ENCODE measurements at regions not wholly inside any gene's neighbourhood (a gene's known extent, or its start where the extent isn't known, plus 50 kb on each side); places are given as distances from the start of the nearest gene placed in this dataset.
A peak's percentile ranks its signal among the peaks of the same experiment; 100 is the strongest.
"Not testable (repeated sequence)": the region's sequence is repeated elsewhere in the genome, so short reads cannot be mapped to it uniquely, and the experiment has no call there.

DNA sequence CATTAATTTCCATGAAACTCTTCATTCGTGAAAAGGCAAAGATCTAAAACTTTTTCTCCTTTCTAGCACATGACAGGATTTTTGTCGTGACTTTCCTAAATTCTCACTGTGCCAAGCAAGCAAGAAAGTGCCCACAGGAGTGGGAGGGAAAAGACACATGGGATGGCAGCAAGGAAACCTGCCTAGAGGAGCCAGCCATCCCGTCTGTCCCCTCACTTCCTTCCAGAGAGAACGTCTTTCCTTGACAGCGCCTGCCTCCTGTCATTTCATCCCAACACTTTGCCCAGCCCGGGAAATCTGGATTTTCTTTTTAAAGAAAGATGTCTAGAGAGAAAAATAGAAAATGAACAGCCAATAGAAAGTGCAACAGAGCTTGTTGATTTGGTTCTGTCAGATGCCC lies 200.6 kb upstream of the PTBP2 start:
- TF ChIP-seq, protein P1, sequence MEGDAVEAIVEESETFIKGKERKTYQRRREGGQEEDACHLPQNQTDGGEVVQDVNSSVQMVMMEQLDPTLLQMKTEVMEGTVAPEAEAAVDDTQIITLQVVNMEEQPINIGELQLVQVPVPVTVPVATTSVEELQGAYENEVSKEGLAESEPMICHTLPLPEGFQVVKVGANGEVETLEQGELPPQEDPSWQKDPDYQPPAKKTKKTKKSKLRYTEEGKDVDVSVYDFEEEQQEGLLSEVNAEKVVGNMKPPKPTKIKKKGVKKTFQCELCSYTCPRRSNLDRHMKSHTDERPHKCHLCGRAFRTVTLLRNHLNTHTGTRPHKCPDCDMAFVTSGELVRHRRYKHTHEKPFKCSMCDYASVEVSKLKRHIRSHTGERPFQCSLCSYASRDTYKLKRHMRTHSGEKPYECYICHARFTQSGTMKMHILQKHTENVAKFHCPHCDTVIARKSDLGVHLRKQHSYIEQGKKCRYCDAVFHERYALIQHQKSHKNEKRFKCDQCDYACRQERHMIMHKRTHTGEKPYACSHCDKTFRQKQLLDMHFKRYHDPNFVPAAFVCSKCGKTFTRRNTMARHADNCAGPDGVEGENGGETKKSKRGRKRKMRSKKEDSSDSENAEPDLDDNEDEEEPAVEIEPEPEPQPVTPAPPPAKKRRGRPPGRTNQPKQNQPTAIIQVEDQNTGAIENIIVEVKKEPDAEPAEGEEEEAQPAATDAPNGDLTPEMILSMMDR (IDR thresholded peaks at IDR 0.05; ENCODE audit: low read depth, low read length) = no peak
- DNase-seq (ENCODE audit: extremely low read depth, low read depth) = no peak

DNA sequence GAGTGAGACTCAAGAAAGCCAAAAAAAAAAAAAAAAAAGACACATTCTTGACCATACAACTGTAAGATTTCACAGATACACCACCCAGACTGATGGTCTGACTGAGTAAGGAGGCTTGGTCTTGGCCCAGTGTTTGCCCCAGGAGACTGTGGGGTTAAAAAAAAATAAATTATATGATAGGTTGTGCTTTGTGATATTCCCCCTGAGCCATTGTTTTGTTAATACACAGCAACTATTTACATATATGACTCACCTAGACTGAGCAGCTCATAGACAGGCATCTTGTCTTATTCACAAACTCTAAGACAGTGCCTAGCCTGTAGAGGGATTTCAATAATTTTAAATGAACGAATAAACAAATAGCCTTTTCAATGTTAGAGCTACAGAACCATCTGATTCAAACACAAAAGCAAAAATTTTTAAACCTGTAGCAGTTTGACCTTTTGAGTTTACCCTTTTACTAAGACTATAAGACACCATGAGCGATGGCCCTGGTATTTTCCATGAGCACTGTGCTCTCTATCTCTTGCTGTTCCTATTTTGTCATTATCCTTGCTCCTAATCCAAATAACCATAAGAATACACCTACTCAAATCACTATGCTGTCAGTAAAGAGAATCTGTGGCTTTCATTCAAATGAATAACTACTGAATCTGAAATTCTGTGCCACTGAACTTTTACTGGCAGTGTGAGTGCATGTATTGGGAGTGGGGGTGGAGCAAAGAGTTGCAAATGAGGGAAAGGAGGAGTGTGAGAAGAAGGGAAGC lies 199.4 kb upstream of the PTBP2 start:
- TF ChIP-seq, protein P1 (IDR thresholded peaks at IDR 0.05; ENCODE audit: low read depth, low read length) = no peak
- no peak for DNase-seq (ENCODE audit: extremely low read depth, low read depth)

DNA sequence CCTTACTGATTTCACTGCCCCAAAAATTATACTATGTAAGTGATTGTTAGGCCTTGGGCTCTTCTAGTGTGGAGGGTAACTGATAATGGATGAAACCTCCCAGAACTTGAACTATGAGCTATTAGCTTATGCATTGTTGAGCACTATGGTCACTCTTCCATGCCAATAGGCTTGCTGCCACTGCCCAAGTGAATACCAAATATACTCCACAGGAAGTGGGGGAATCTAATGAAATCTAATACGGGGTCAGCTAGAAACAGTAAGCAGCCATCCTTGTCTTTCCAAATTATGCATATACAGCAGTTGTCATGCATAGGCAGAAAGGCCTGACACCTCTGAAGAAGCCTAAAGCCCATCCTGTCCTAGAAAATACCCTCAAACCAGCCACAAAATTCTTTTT lies 198.7 kb upstream of the PTBP2 start:
- TF ChIP-seq, protein P1 (IDR thresholded peaks at IDR 0.05; ENCODE audit: low read depth, low read length) = no peak
- no peak for DNase-seq (ENCODE audit: extremely low read depth, low read depth)

DNA sequence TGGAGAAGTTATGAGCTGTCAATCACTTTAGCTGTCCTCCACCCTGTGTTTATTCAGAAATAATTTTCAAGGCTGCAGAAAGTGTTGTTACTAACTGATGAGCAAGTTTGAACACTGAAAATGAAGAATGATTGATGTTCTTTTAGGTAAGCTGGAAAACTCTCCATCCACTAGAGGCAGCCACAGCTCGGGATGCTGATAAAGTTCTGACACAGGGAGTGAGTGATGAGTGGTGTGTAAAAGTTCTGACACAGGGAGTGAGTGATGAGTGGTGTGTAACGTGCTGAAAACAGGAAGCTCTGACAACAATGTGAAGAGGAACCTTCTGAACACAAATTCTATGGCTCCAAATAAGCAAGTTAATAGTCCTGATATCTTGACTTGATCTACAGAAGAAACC lies 197.5 kb upstream of the PTBP2 start:
- TF ChIP-seq, protein P1 (IDR thresholded peaks at IDR 0.05; ENCODE audit: low read depth, low read length) = no peak
- no peak for DNase-seq (ENCODE audit: extremely low read depth, low read depth)

DNA sequence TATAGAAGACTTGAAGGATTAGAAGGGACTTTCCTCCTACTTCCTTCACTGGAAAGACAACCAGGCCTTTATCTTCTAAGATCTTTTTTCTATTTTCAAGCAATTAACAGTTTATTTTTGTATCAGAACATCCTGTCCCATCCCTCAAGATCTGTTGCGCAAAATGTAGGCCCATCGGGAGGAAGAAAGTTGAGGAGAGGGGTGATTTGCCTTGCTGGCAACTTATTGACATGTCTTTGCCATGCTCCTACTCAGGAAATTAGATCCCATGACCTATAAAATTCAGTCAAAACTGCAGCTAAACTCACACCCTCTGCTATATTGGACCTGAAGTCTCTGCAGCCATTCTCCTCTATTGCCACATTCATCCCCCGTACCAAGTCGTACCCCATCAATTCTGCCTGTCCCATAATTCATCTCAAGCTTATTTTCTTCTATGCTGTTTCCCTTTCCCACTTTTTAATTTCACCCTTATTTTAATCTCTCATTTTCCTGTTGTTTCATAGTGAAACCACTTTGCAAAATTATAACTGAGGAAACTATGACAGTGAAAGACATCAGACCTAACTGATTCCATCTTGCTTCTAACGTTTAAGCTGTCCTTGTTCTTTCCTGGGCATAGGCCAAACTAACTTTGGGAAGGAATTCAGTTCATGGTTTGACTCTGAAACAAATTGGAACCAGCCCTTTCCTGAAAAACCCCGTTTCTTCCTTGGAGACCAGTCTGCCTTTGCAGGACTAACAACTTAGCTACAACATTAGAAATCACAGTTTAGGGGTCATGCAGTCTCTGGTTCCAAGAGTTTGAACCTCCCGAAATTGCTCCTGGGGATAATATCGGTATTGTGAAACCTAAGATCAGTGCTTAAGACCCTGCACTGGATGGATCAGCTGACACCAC lies 195.7 kb upstream of the PTBP2 start:
- no peak for DNase-seq (ENCODE audit: extremely low read depth, low read depth)
- TF ChIP-seq, protein P1 (IDR thresholded peaks at IDR 0.05; ENCODE audit: low read depth, low read length) = no peak

DNA sequence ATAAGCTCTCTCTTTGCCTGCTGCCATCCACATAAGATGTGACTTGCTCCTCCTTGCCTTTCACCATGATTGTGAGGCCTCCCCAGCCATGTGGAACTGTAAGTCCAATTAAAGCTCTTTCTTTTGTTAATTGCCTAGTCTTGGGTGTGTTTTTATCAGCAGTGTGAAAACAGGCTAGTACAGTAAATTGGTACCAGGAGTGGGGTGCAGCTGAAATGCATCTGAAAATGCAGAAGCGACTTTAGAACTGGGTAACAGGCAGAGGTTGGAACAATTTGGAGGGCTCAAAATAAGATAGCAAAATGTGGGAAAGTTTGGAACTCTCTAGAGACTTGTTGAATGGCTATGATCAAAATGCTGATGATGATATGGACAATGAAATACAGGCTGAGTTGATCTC lies 192.9 kb upstream of the PTBP2 start:
- not testable (repeated sequence) for DNase-seq (ENCODE audit: extremely low read depth, low read depth)

DNA sequence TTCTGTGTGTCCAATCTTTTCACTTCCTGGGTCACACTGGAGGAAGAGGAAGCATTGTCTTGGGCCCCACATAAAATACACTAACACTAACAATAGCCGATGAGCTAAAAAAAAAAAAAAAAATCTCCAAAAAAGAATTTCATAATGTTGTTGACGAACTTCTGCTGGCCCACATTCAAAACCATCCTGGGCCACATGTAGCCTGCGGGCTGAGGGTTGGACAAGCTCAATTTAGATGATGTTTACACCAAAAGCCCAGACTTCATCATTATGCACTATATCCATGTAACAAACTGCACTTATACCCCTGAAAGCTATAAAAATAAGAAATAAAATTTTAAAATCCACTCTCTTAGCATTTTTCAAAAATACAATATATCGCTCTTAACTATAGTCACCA lies 187.8 kb upstream of the PTBP2 start:
- peak; percentile 43 for DNase-seq (ENCODE audit: extremely low read depth, low read depth)
- TF ChIP-seq, protein P1 (IDR thresholded peaks at IDR 0.05; ENCODE audit: low read depth, low read length) = no peak

Measured in AG09319 (cell line).